ENCODE measurements at regions not wholly inside any gene's neighbourhood (a gene's known extent, or its start where the extent isn't known, plus 50 kb on each side); places are given as distances from the start of the nearest gene placed in this dataset.
"Not testable (repeated sequence)": the region's sequence is repeated elsewhere in the genome, so short reads cannot be mapped to it uniquely, and the experiment has no call there.

GRCh38 chrX:102784550-102784949 lies 64.0 kb downstream of the GPRASP3 start:
- DNase-seq = no peak

GRCh38 chrX:102787283-102787682 lies 66.7 kb downstream of the GPRASP3 start:
- DNase-seq = no peak

- DNase-seq = no peak
Measured at GRCh38 chrX:102808336-102808735, 87.8 kb downstream of the GPRASP3 start.

- not testable (repeated sequence) for DNase-seq
Measured at GRCh38 chrX:102818269-102818668, 97.7 kb downstream of the GPRASP3 start.

GRCh38 chrX:102832661-102833060 lies 104.4 kb upstream of the RAB40AL start:
- peak; percentile 0 for DNase-seq

- DNase-seq = no peak
Measured at GRCh38 chrX:102833136-102833535, 103.9 kb upstream of the RAB40AL start.

GRCh38 chrX:102835504-102836146 lies 101.4 kb upstream of the RAB40AL start:
- DNase-seq = peak; percentile 28

- no peak for DNase-seq
Measured at GRCh38 chrX:102837847-102838246, 99.2 kb upstream of the RAB40AL start.

GRCh38 chrX:102840871-102841705 lies 96.0 kb upstream of the RAB40AL start:
- DNase-seq = peak; percentile 36

DNA sequence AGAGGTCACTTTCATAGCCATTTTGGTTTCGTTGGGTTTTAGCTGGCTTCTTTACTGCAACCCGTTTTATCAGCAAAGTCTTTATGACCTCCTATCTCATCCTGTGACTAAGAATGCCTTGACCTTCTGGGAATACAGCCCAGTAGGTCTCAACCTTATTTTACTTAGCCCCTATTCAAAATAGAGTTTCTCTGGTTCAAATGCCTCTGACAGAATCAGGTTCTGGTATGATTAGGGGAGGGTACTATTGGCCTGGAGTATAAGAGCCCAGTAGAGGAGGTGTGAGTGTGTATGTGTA lies 95.4 kb upstream of the RAB40AL start:
- DNase-seq = no peak

- DNase-seq = no peak
Measured at GRCh38 chrX:102845020-102845419, 92.1 kb upstream of the RAB40AL start.

DNA sequence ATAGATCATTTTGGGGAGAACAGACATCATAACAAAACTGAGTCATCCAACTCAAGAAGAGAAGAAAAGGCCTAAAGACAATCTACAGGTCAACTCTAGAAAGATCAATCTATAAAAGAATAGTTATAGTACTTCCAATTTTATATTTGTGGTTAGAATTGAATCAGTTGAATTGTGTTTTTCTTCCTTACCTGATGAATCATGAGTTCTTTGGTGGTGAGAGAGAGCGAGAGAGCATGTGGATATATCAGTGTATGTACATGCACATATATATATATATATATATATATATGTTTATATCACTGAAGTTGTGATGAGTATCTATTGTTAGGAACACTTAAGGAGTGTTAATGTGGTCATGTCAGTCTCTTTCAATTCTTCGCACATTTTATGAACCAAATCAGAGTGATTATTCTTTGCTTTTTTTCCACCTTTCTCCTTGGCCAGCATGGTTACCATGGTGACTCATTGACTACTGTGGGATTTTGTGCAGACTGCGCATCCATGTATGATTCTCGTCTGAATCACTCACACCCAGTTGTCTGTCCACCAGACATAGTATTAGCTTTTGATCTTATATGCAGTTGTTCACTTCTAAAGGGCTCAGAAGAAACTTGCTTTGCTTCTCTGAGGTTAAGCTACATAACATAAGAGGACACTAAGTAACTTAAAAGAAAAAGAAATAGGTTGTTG lies 90.4 kb upstream of the RAB40AL start:
- no peak for DNase-seq

DNA sequence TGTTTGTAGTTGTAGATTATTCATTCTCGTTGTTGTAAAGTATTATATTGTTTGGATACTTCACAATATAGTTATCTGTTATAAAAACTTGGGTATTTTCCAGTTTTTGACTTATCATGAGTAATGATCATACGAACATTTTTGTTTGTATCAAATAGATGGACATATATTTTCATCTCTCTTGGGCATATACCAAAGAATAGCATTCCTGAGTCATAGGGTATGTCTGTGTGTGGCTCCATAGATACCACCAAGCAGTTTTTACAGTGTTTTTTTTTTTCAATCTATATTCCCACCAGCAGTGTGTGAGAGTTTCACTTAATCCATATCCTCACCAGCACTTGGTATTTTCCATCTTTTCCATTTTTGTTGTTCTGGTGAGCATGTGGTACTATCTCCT lies 89.7 kb upstream of the RAB40AL start:
- no peak for DNase-seq

- no peak for DNase-seq
Measured at GRCh38 chrX:102849396-102849795, 87.7 kb upstream of the RAB40AL start.

DNA sequence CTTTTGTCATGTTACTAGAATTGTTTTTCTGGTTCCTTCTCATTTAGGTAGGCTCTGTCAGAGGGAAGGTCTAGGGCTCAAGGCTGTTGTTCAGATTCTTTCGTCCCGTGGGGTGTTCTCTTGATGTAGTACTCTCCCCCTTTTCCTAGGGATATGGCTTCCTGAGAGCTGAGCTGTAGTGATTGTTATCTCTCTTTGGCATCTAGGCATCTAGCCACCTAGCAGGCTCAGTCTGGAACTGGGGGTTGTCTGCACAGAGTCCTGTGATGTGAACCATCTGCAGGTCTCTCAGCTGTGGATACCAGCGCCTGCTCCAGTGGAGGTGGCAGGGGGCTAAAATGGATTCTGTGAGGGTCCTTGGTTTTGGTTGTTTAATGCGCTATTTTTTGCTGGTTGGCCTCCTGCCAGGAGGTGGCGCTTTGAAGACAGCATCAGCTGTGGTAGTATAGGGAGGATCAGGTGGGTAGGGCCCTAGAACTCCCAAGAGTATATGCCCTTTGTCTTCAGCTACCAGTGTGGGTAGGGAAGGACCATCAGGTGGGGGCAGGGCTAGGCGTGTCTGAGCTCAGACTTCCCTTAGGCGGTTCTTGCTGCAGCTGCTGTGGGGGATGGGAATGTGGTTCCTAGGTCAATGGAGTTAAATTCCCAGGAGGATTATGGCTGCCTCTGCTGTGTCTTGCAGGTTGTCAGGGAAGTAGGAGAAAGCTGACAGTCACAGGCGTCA lies 78.1 kb upstream of the RAB40AL start:
- DNase-seq = not testable (repeated sequence)

DNA sequence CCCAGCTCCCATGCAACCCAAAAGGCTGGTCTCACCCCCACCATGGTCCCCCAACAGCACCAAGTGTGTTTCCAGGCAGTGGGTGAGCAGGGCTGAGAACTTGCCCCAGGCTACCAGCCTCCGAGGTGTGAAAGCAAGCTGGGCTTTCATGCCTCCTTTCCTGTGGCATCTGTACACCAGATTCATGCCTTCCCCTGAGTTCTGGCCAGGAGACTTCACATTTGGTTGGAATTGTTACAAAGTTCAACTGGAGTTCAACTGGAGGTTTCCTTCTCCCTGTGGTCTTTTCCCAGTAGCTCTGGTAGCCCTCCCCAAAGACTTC lies 77.6 kb upstream of the RAB40AL start:
- no peak for DNase-seq

- no peak for DNase-seq
Measured at GRCh38 chrX:102860235-102860634, 76.8 kb upstream of the RAB40AL start.

DNA sequence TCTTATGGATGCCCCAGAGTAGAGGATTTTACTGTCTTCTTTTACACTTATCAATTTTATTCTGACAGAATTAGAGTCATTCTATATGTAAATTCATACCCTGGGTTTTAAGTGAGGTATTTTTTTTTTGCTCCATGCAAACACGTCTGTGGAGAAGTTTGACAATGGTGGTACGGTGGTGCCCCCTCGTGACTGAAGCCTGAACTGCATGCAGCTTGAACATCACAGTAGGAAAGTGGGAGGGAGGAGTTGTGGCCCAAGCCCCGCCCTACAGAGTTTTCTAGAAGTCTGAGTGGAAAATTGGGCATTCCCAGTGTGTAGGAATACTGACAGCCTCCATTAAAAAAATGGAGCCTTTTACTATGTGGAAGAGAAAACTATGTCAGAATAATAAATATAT lies 73.3 kb upstream of the RAB40AL start:
- DNase-seq = peak; percentile 85

DNA sequence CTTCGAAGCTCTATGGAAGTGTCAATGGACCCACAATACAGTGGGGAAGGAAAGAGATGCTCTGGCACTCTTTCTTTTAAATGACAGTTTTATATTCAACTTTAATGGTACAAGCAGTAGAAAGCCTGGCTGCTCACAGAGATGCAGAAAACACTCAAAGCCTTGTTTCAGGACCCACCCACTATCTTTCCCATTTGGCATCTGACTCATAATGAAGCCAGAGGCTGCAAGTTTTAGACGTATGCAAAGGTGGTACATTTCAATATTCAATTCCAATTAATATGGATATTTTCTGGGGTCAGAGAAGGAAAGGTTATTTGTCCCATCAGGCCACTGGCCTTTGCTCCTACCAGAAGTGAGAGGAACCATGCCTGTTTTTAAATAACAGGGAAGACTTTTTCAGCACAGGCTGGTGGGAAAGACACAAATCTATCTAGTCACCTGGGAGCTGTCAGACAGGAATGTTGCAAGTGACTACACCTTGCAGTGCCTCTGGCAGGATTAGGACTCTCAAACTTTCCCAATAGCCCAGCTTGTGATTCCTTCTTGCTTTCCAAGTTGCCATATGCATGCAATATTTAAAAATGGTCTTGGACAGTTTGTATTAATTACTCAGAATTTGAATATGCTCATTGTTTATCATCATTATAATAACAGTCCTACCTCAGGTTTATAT lies 70.0 kb upstream of the RAB40AL start:
- no peak for DNase-seq

GRCh38 chrX:102883491-102883890 lies 53.6 kb upstream of the RAB40AL start:
- no peak for DNase-seq
